H9 (cell line): ENCODE measurements at regions not wholly inside any gene's neighbourhood (a gene's known extent, or its start where the extent isn't known, plus 50 kb on each side); places are given as distances from the start of the nearest gene placed in this dataset.

Experiments
- DNase-seq: peaks from one replicate; pipeline ENCODE4 v3.0.0-alpha.2; 2017
- H2AFZ ChIP-seq: one replicate; pipeline ENCODE4 v1.6.1; 2013; ENCODE audit warnings: mild to moderate bottlenecking, low read length, control low read depth, moderate library complexity
- H2AK5ac ChIP-seq: 2 replicates; pipeline ENCODE4 v1.6.1; 2013; ENCODE audit warnings: low read length, control low read depth, mixed read lengths; ENCODE audit not compliant: insufficient read length
- H2BK120ac ChIP-seq: one replicate; pipeline ENCODE4 v1.6.1; 2013; ENCODE audit warnings: low read depth, mild to moderate bottlenecking, low read length, control low read depth, inconsistent platforms; ENCODE audit not compliant: poor library complexity, severe bottlenecking
- H2BK12ac ChIP-seq: 2 replicates; pipeline ENCODE4 v1.6.1; 2013; ENCODE audit warnings: low read length, control low read depth, mixed read lengths, low read depth; ENCODE audit not compliant: insufficient read length
- H2BK15ac ChIP-seq: 2 replicates; pipeline ENCODE4 v1.6.1; 2013; ENCODE audit warnings: low read depth, low read length, control low read depth
- H2BK20ac ChIP-seq: one replicate; pipeline ENCODE4 v1.6.1; 2013; ENCODE audit warnings: low read depth, mild to moderate bottlenecking, low read length, control low read depth, inconsistent platforms; ENCODE audit not compliant: poor library complexity, severe bottlenecking
- H2BK5ac ChIP-seq: 2 replicates; pipeline ENCODE4 v1.6.1; 2013; ENCODE audit warnings: low read length, control low read depth, mixed read lengths; ENCODE audit not compliant: insufficient read length
- H3K14ac ChIP-seq: 2 replicates; pipeline ENCODE4 v1.6.1; 2013; ENCODE audit warnings: low read length, control low read depth; ENCODE audit not compliant: insufficient read depth
- H3K18ac ChIP-seq: 2 replicates; pipeline ENCODE4 v1.6.1; 2013; ENCODE audit warnings: low read depth, mild to moderate bottlenecking, mixed read lengths, low read length, control low read depth; ENCODE audit not compliant: insufficient read length
- H3K23ac ChIP-seq: 2 replicates; pipeline ENCODE4 v1.6.1; 2013; ENCODE audit warnings: low read length, control low read depth, mixed read lengths, low read depth; ENCODE audit not compliant: insufficient read length
- H3K23me2 ChIP-seq: 2 replicates; pipeline ENCODE4 v1.6.1; 2013; ENCODE audit warnings: low read depth, mild to moderate bottlenecking, mixed read lengths, low read length, control low read depth; ENCODE audit not compliant: insufficient read length, poor library complexity, severe bottlenecking
- H3K27ac ChIP-seq: 2 replicates; pipeline ENCODE4 v1.5.1; 2013; ENCODE audit warnings: low read length, control low read depth, mixed read lengths, low read depth; ENCODE audit not compliant: insufficient read length
- H3K27me3 ChIP-seq: 2 replicates; pipeline ENCODE4 v1.6.1; 2013; ENCODE audit warnings: low read length, control low read depth, inconsistent platforms; ENCODE audit not compliant: insufficient read depth
- H3K4ac ChIP-seq: 2 replicates; pipeline ENCODE4 v1.6.1; 2013; ENCODE audit warnings: low read depth, mild to moderate bottlenecking, control low read depth, inconsistent platforms, low read length, moderate library complexity
- H3K4me1 ChIP-seq: 2 replicates; pipeline ENCODE4 v1.6.1; 2013; ENCODE audit warnings: low read length, control low read depth, inconsistent platforms; ENCODE audit not compliant: insufficient read depth
- H3K4me2 ChIP-seq: 2 replicates; pipeline ENCODE4 v1.6.1; 2013; ENCODE audit warnings: low read length, control low read depth, mixed read lengths; ENCODE audit not compliant: insufficient read length, insufficient read depth
- H3K56ac ChIP-seq: 2 replicates; pipeline ENCODE4 v1.6.1; 2013; ENCODE audit warnings: low read depth, mild to moderate bottlenecking, mixed read lengths, low read length, control low read depth; ENCODE audit not compliant: insufficient read length
- H3K79me1 ChIP-seq: 2 replicates; pipeline ENCODE4 v1.6.1; 2013; ENCODE audit warnings: low read depth, mild to moderate bottlenecking, moderate library complexity, low read length, control low read depth, inconsistent platforms; ENCODE audit not compliant: insufficient read depth, poor library complexity, severe bottlenecking
- H3K79me2 ChIP-seq: 2 replicates; pipeline ENCODE4 v1.6.1; 2013; ENCODE audit warnings: low read length, control low read depth, inconsistent platforms; ENCODE audit not compliant: insufficient read depth
- H3K9ac ChIP-seq: 2 replicates; pipeline ENCODE4 v1.6.1; 2013; ENCODE audit warnings: low read length, control low read depth, mixed read lengths; ENCODE audit not compliant: insufficient read length; ENCODE audit errors: extremely low read depth
- H3K9me3 ChIP-seq: one replicate; pipeline ENCODE4 v1.6.1; 2013; ENCODE audit warnings: low read depth, low read length, inconsistent platforms; ENCODE audit not compliant: control insufficient read depth
- H3T11ph ChIP-seq: one replicate; pipeline ENCODE4 v1.6.1; 2013; ENCODE audit warnings: mild to moderate bottlenecking, low read length, control low read depth, inconsistent platforms
- H4K20me1 ChIP-seq: one replicate; pipeline ENCODE4 v1.6.1; 2013; ENCODE audit not compliant: control insufficient read depth, insufficient read length, insufficient read depth
- H4K5ac ChIP-seq: 2 replicates; pipeline ENCODE4 v1.6.1; 2013; ENCODE audit warnings: low read depth, mild to moderate bottlenecking, mixed read lengths, low read length, control low read depth; ENCODE audit not compliant: insufficient read length
- H4K8ac ChIP-seq: replicated peaks from 2 replicates; pipeline ENCODE4 v1.6.1; 2013; ENCODE audit warnings: low read length, control low read depth, mixed read lengths, low read depth; ENCODE audit not compliant: insufficient read length
- H4K91ac ChIP-seq: 2 replicates; pipeline ENCODE4 v1.6.1; 2013; ENCODE audit warnings: low read depth, mild to moderate bottlenecking, moderate library complexity, mixed read lengths, low read length, control low read depth; ENCODE audit not compliant: insufficient read length
- H3K27ac Mint-ChIP-seq, 3 experiments: 2 replicates in 2 of 3; 3 replicates in 1 of 3; pipeline ENCODE4 v1.8.0; 2020 to 2021; ENCODE audit warnings: mixed read lengths in 3 of 3, mild to moderate bottlenecking in 1 of 3, moderate library complexity in 1 of 3
- H3K27me3 Mint-ChIP-seq: 2 replicates; pipeline ENCODE4 v1.8.0; 2021; ENCODE audit warnings: low read depth, mild to moderate bottlenecking, moderate library complexity, mixed read lengths
- H3K36me3 Mint-ChIP-seq, 3 experiments: 2 replicates in 2 of 3; 3 replicates in 1 of 3; pipeline ENCODE4 v1.8.0; 2020 to 2021; ENCODE audit warnings: low read depth in 3 of 3, mixed read lengths in 3 of 3; ENCODE audit not compliant: insufficient read depth in 1 of 3
- H3K4me1 Mint-ChIP-seq, 2 experiments: 2 replicates each; pipeline ENCODE4 v1.8.0; 2020; ENCODE audit warnings: mixed read lengths in 2 of 2
- H3K4me3 Mint-ChIP-seq, 2 experiments: 2 replicates in 1 of 2; 3 replicates in 1 of 2; pipeline ENCODE4 v1.8.0; 2020 to 2021; ENCODE audit warnings: mild to moderate bottlenecking in 2 of 2, mixed read lengths in 2 of 2, moderate library complexity in 1 of 2
- H3K9me3 Mint-ChIP-seq, 2 experiments: 2 replicates in 1 of 2; 3 replicates in 1 of 2; pipeline ENCODE4 v1.8.0; 2020; ENCODE audit warnings: mild to moderate bottlenecking in 2 of 2, mixed read lengths in 2 of 2, moderate library complexity in 1 of 2
- CTCF ChIP-seq: fragments of 200-600 bp; sonication (generic); conservative IDR thresholded peaks from 3 replicates; pipeline ENCODE4 v1.8.0; 2021; ENCODE audit warnings: antibody characterized with exemption, mild to moderate bottlenecking
- WGBS: extraction: QIAGEN DNeasy Blood & Tissue Kit; methylation state at CpG from one replicate; pipeline ENCODE4 v1.1.7; 2013; ENCODE audit warnings: missing lambda C conversion rate, low lambda C conversion rate, mixed read lengths; ENCODE audit not compliant: insufficient read length; ENCODE audit errors: extremely low coverage; 5-methylcytosine and 5-hydroxymethylcytosine counted together

GRCh38 chr3:178386880-178387279 is 149.4 kb upstream of the KCNMB2 start:
- Histone ChIP-seq H3K23me2 (no peaks in the 10 kb centered on the region), H4K91ac (no peak overlapping the region), H3K56ac (no peak overlapping the region), H3K18ac (no peak overlapping the region), H3K79me1 (no peaks in the 10 kb centered on the region), H2AFZ (no peak overlapping the region), H2AK5ac (no peak overlapping the region), H3K9me3 (no peaks in the 10 kb centered on the region), H3K4ac (no peak overlapping the region), H3K23ac (no peak overlapping the region), H2BK15ac (no peak overlapping the region), H2BK5ac (no peak overlapping the region), H2BK120ac (no peak overlapping the region), H3K4me2 (no peak overlapping the region), H4K5ac (no peak overlapping the region), H4K8ac (no peak overlapping the region), H3K79me2 (no peaks in the 10 kb centered on the region), H2BK20ac (no peak overlapping the region), H3K4me1 (peaks cover 2% of the 10 kb centered on the region; the same call in 1 of the 2 replicates), H3K27me3 (no peaks in the 10 kb centered on the region), H3K9ac (no peak overlapping the region), H3T11ph (no peak overlapping the region), H2BK12ac (no peak overlapping the region), H4K20me1 (no peaks in the 10 kb centered on the region), H3K14ac (no peak overlapping the region), H3K27ac (no peak overlapping the region)
- peaks cover 15 to 17% of the 10 kb centered on the region in 2 experiments for H3K4me1 Mint-ChIP-seq
- H3K27me3 Mint-ChIP-seq, result no peaks in the 10 kb centered on the region
- H3K27ac Mint-ChIP-seq, result no peak overlapping the region; a peak in 1 of 7 replicates
- no peaks in the 10 kb centered on the region for H3K9me3 Mint-ChIP-seq
- TF ChIP-seq CTCF, result no peak
- no peak for DNase-seq
- no CpG with 5 or more reads among the region's 1 CpG for WGBS
- H3K36me3 Mint-ChIP-seq, result no peaks in the 10 kb centered on the region
- no peak overlapping the region for H3K4me3 Mint-ChIP-seq
